SU-DHL-6 (cell line): ENCODE measurements at regions not wholly inside any gene's neighbourhood (a gene's known extent, or its start where the extent isn't known, plus 50 kb on each side); places are given as distances from the start of the nearest gene placed in this dataset.

ENCODE experiments used
- H2AFZ ChIP-seq: fragments of 200-600 bp; sonication (generic); 2 replicates; pipeline ENCODE4 v1.6.1; 2014; ENCODE audit warnings: low read depth, mild to moderate bottlenecking, moderate library complexity, mixed read lengths, antibody characterized with exemption, low read length; ENCODE audit not compliant: severe bottlenecking
- H3F3A ChIP-seq: fragments of 200-600 bp; shearing (Covaris generic); 2 replicates; pipeline ENCODE4 v1.6.0; 2016; ENCODE audit warnings: antibody characterized with exemption, mild to moderate bottlenecking; ENCODE audit not compliant: insufficient read depth
- H3K27ac ChIP-seq: fragments of 200-600 bp; sonication (generic); 2 replicates; pipeline ENCODE4 v1.5.1; 2016; ENCODE audit warnings: low read depth, mild to moderate bottlenecking, low read length, moderate library complexity, mixed read lengths
- H3K27me3 ChIP-seq: fragments of 200-600 bp; sonication (generic), shearing (Covaris generic); 2 replicates; pipeline ENCODE4 v1.6.0; 2014; ENCODE audit warnings: mild to moderate bottlenecking, low read length
- H3K36me3 ChIP-seq: fragments of 200-600 bp; sonication (generic); 2 replicates; pipeline ENCODE4 v1.6.1; 2014; ENCODE audit warnings: mild to moderate bottlenecking, low read length, mixed read lengths
- H3K4me2 ChIP-seq: fragments of 300-600, 200-600 bp; shearing (Covaris generic), sonication (generic); 2 replicates; pipeline ENCODE4 v1.6.0; 2014; ENCODE audit warnings: low read length, low read depth, mild to moderate bottlenecking; ENCODE audit not compliant: poor library complexity, severe bottlenecking
- H3K4me3 ChIP-seq: fragments of 200-600 bp; sonication (generic); 2 replicates; pipeline ENCODE4 v1.5.1; 2014; ENCODE audit warnings: antibody characterized with exemption, low read length, mild to moderate bottlenecking, mixed read lengths; ENCODE audit not compliant: insufficient read depth, poor library complexity, severe bottlenecking
- H3K79me2 ChIP-seq: fragments of 200-600 bp; sonication (generic); 2 replicates; pipeline ENCODE4 v1.6.1; 2014; ENCODE audit warnings: mild to moderate bottlenecking, low read length, moderate library complexity; ENCODE audit not compliant: insufficient read depth
- H3K9ac ChIP-seq: fragments of 200-600 bp; sonication (generic); 2 replicates; pipeline ENCODE4 v1.7.0; 2014; ENCODE audit warnings: mild to moderate bottlenecking, low read length
- H3K9me2 ChIP-seq: fragments of 200-600 bp; sonication (generic); replicated peaks from 2 replicates; pipeline ENCODE4 v1.6.1; 2014; ENCODE audit warnings: low read length; ENCODE audit not compliant: insufficient read depth
- H3K9me3 ChIP-seq: fragments of 200-600 bp; sonication (generic); 2 replicates; pipeline ENCODE4 v1.6.1; 2014; ENCODE audit warnings: low read length, mixed read lengths; ENCODE audit not compliant: insufficient read depth
- H4K20me1 ChIP-seq: fragments of 200-600 bp; sonication (generic); 2 replicates; pipeline ENCODE4 v1.6.1; 2014; ENCODE audit warnings: low read depth, mild to moderate bottlenecking, antibody characterized with exemption, low read length, moderate library complexity, mixed read lengths
- EZH2phosphoT487 ChIP-seq: fragments of 200-600 bp; sonication (generic), shearing (Covaris generic); conservative IDR thresholded peaks from 2 replicates; pipeline ENCODE4 v1.6.1; 2018; ENCODE audit warnings: mild to moderate bottlenecking, antibody characterized with exemption, low read length, moderate library complexity, mixed read lengths
- TF ChIP-seq, protein P1 (sequence below): fragments of 200-600 bp; sonication (generic); IDR thresholded peaks from one replicate; pipeline ENCODE4 v1.5.1; 2017; ENCODE audit warnings: antibody characterized with exemption, mild to moderate bottlenecking, low read length, moderate library complexity; ENCODE audit not compliant: insufficient read depth, poor library complexity, severe bottlenecking

DNA sequence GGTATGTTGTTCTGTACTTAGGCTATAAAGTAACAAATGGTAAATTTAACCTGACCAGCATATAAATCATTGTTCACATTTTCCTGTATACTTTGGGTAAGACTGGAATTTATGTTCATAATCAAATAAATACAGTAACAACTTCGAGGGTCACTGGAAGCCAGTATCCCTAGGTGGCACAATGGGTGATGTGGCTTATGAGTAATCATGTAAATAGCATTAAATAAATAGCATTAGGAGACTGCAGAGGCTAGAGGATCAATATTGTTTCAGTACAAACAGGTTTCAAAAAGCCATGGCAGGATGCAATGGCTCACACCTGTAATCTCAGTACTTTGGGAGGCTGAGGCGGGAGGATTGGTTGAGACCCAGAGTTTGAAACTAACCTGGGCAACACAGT, 690.6 kb downstream of the SLC4A3 start:
- H3K27ac ChIP-seq = no peak overlapping the region
- no peak overlapping the region for H2AFZ ChIP-seq
- no peaks in the 10 kb centered on the region for H3F3A ChIP-seq
- TF ChIP-seq, protein P1, sequence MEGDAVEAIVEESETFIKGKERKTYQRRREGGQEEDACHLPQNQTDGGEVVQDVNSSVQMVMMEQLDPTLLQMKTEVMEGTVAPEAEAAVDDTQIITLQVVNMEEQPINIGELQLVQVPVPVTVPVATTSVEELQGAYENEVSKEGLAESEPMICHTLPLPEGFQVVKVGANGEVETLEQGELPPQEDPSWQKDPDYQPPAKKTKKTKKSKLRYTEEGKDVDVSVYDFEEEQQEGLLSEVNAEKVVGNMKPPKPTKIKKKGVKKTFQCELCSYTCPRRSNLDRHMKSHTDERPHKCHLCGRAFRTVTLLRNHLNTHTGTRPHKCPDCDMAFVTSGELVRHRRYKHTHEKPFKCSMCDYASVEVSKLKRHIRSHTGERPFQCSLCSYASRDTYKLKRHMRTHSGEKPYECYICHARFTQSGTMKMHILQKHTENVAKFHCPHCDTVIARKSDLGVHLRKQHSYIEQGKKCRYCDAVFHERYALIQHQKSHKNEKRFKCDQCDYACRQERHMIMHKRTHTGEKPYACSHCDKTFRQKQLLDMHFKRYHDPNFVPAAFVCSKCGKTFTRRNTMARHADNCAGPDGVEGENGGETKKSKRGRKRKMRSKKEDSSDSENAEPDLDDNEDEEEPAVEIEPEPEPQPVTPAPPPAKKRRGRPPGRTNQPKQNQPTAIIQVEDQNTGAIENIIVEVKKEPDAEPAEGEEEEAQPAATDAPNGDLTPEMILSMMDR = no peak
- no peak for TF ChIP-seq EZH2phosphoT487
- no peaks in the 10 kb centered on the region for H3K27me3 ChIP-seq
- H3K36me3 ChIP-seq = no peaks in the 10 kb centered on the region
- H3K4me3 ChIP-seq = no peak overlapping the region
- H4K20me1 ChIP-seq = no peaks in the 10 kb centered on the region
- no peaks in the 10 kb centered on the region for H3K79me2 ChIP-seq
- no peaks in the 10 kb centered on the region for H3K9me3 ChIP-seq
- H3K4me2 ChIP-seq = no peak overlapping the region
- no peaks in the 10 kb centered on the region for H3K9me2 ChIP-seq
- no peak overlapping the region for H3K9ac ChIP-seq

DNA sequence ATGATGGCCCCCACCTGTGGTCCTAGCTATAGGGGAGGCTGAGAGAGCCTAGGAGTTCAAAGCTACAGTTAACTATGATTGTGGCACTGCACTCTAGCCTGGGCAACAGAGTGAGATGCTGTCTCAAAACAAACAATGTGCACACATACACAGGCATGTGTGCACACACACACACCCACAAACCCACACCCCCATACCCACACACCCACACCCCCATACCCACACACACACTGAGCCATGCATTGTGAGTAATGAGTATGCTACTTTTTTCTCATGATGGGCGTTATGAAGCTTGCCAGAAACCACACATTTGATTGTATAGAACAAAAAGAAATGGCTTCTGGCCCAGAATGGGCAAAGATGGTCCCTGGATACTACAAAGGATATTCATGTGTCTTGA, 691.1 kb downstream of the SLC4A3 start:
- Histone ChIP-seq H2AFZ (no peak overlapping the region), H3F3A (no peaks in the 10 kb centered on the region), H3K9me2 (no peaks in the 10 kb centered on the region), H3K9me3 (no peaks in the 10 kb centered on the region), H3K27me3 (no peaks in the 10 kb centered on the region), H3K36me3 (no peaks in the 10 kb centered on the region), H4K20me1 (no peaks in the 10 kb centered on the region), H3K9ac (no peak overlapping the region), H3K4me3 (no peak overlapping the region), H3K79me2 (no peaks in the 10 kb centered on the region), H3K27ac (no peak overlapping the region), H3K4me2 (no peak overlapping the region)
- no peak for TF ChIP-seq EZH2phosphoT487
- TF ChIP-seq, protein P1 = no peak

DNA sequence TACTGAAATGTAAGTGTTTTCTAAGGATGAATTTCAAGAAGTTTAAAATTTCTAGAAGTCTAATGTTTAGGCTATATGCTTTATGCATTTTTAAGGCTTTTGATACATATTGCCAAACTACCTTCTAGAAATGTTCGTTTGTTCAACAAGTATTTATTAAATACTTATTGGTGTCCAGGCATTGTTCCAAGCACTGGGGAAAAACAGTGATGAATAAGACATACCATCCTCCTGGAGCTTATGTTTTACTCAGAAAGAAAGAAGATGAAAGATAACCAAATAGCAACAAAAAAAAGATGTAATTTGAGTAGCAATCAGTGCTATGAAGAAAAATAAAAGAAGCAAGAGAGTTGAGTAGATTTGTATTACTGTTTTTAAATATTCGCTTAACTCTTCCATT, 692.9 kb downstream of the SLC4A3 start:
- TF ChIP-seq, protein P1 = no peak
- no peak for TF ChIP-seq EZH2phosphoT487
- no peaks in the 10 kb centered on the region for H3K9me2 ChIP-seq
- H3K9ac ChIP-seq = no peak overlapping the region
- no peak overlapping the region for H3K27ac ChIP-seq
- H2AFZ ChIP-seq = no peak overlapping the region
- no peak overlapping the region for H3K4me2 ChIP-seq
- H3K79me2 ChIP-seq = no peaks in the 10 kb centered on the region
- H3K9me3 ChIP-seq = no peaks in the 10 kb centered on the region
- no peaks in the 10 kb centered on the region for H3K36me3 ChIP-seq
- no peaks in the 10 kb centered on the region for H3F3A ChIP-seq
- H3K27me3 ChIP-seq = no peaks in the 10 kb centered on the region
- H4K20me1 ChIP-seq = no peaks in the 10 kb centered on the region
- H3K4me3 ChIP-seq = no peak overlapping the region

DNA sequence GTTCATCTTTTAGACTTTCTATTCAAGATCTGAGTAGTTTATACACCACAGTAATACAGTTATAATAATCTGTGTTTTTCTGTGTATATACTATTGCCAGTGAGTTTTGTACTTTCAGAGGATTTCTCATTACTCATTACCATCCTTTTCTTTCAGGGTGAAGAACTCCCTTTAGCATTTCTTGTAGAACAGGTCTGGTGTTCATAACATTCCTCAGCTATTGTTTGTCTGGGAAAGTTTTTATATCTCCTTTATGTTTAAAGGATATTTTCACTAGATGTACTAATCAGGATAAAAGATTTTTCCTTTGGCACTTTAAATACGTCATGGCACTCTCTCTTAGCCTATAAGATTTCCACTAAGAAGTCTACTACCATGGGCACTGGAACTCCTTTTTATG, 705.5 kb downstream of the SLC4A3 start:
- Histone ChIP-seq H2AFZ (no peak overlapping the region), H4K20me1 (no peaks in the 10 kb centered on the region), H3K27ac (no peak overlapping the region), H3K9me3 (no peaks in the 10 kb centered on the region), H3K9ac (no peak overlapping the region), H3K27me3 (no peaks in the 10 kb centered on the region), H3F3A (no peaks in the 10 kb centered on the region), H3K36me3 (no peaks in the 10 kb centered on the region), H3K4me2 (no peak overlapping the region), H3K4me3 (no peak overlapping the region), H3K79me2 (no peaks in the 10 kb centered on the region), H3K9me2 (no peaks in the 10 kb centered on the region)
- TF ChIP-seq EZH2phosphoT487 = no peak
- TF ChIP-seq, protein P1 = no peak
